Upper lobe of left lung (tissue), 6 donors: ENCODE measurements at regions not wholly inside any gene's neighbourhood (a gene's known extent, or its start where the extent isn't known, plus 50 kb on each side); places are given as distances from the start of the nearest gene placed in this dataset.

Experiments used
- ATAC-seq, 2 donors: fragments of 200-7000 bp; cut with Tn5 transposase; one replicate each; pipeline ENCODE4 v1.9.1; 2022; ENCODE audit warnings: mild to moderate bottlenecking in 2 of 2, moderate library complexity in 2 of 2; ENCODE audit not compliant: low FRiP score in 2 of 2
- DNase-seq, 2 donors: peaks; one replicate each; pipeline ENCODE4 v3.0.0-alpha.2; 2019 to 2020
- H3K27ac ChIP-seq, 4 donors: fragments of 200-600 bp; sonication (generic); one replicate each; pipeline ENCODE4 v1.5.1; 2016 to 2019
- H3K27me3 ChIP-seq, 4 donors: fragments of 200-600 bp; sonication (generic); one replicate each; pipeline ENCODE4 v1.5.1; 2017 to 2019
- H3K36me3 ChIP-seq, 4 donors: fragments of 200-600 bp; sonication (generic); one replicate each; pipeline ENCODE4 v1.5.1; 2016 to 2019
- H3K4me1 ChIP-seq, 4 donors: fragments of 200-600 bp; sonication (generic); one replicate each; pipeline ENCODE4 v1.5.1; 2018 to 2019
- H3K4me3 ChIP-seq, 4 donors: fragments of 200-600 bp; sonication (generic); one replicate each; pipeline ENCODE4 v1.5.1; 2017 to 2019; ENCODE audit warnings: mild to moderate bottlenecking in 2 of 4, moderate library complexity in 1 of 4
- H3K9me3 ChIP-seq, 4 donors: fragments of 200-600 bp; sonication (generic); one replicate each; pipeline ENCODE4 v1.5.1; 2018 to 2019
- CTCF ChIP-seq, 6 experiments: fragments of 450-650 bp in 4 of 6; fragments of 200-600 bp in 2 of 6; sonication (generic) in 2 of 6; IDR thresholded peaks; one replicate each; pipeline ENCODE4 v1.5.1; 2016 to 2019; ENCODE audit warnings: antibody characterized with exemption in 6 of 6
- EP300 ChIP-seq, 4 donors: sonication (generic); formaldehyde crosslinking; IDR thresholded peaks; one replicate each; pipeline ENCODE4 v1.5.1; 2017; ENCODE audit warnings: antibody characterized with exemption in 4 of 4, control low read depth in 2 of 4
- POLR2A ChIP-seq, 4 donors: fragments of 450-650 bp; IDR thresholded peaks; one replicate each; pipeline ENCODE4 v1.5.1; 2016 to 2017; ENCODE audit warnings: antibody characterized with exemption in 4 of 4, mild to moderate bottlenecking in 2 of 4
- POLR2AphosphoS5 ChIP-seq, 2 donors: sonication (generic); formaldehyde crosslinking; IDR thresholded peaks; one replicate each; pipeline ENCODE4 v1.5.1; 2017; ENCODE audit warnings: antibody characterized with exemption in 2 of 2
- WGBS, 2 donors: methylation state at CpG; one replicate each; pipeline ENCODE4 v1.1.5; 2017 to 2018; 5-methylcytosine and 5-hydroxymethylcytosine counted together
- donor health status: DM: no; HTN: no; CAD: no; lungs with moderate emphysema.
- donor health status: DM: no; HTN: yes; CAD: no; lungs with severe emphysema.

- no peaks in the 10 kb centered on the region for H3K9me3 ChIP-seq
- WGBS, 2 donors: 65 to 74% methylated on average over 9 of the region's 9 CpGs
- ATAC-seq: no peak
Measured at GRCh38 chr5:163963881-163964280, 458.5 kb downstream of the MAT2B start.

GRCh38 chr5:163964671-163965070, 459.3 kb downstream of the MAT2B start:
- TF ChIP-seq EP300 (IDR thresholded peaks at IDR 0.05): no peak
- no peak for TF ChIP-seq POLR2AphosphoS5 (IDR thresholded peaks at IDR 0.05)
- TF ChIP-seq CTCF (IDR thresholded peaks at IDR 0.05): no peak
- no peak for TF ChIP-seq POLR2A (IDR thresholded peaks at IDR 0.05)
- no peaks in the 10 kb centered on the region for H3K27me3 ChIP-seq
- ATAC-seq (no peak), DNase-seq (no peak)
- no peaks in the 10 kb centered on the region for H3K36me3 ChIP-seq
- no peaks in the 10 kb centered on the region for H3K9me3 ChIP-seq
- no peaks in the 10 kb centered on the region for H3K4me1 ChIP-seq
- no peak overlapping the region for H3K27ac ChIP-seq
- no peak overlapping the region for H3K4me3 ChIP-seq
- WGBS, 2 donors: 53 to 67% methylated on average over 3 of the region's 3 CpGs

More at GRCh38 chr5:163963881-163964280, 458.5 kb downstream of the MAT2B start:
- H3K4me1 ChIP-seq: no peaks in the 10 kb centered on the region
- H3K27ac ChIP-seq: no peak overlapping the region
- H3K36me3 ChIP-seq: no peaks in the 10 kb centered on the region
- no peak overlapping the region for H3K4me3 ChIP-seq
- DNase-seq: no peak
- TF ChIP-seq EP300 (IDR thresholded peaks at IDR 0.05): no peak
- no peak for TF ChIP-seq CTCF (IDR thresholded peaks at IDR 0.05)
- TF ChIP-seq POLR2A (IDR thresholded peaks at IDR 0.05): no peak
- no peak for TF ChIP-seq POLR2AphosphoS5 (IDR thresholded peaks at IDR 0.05)
- H3K27me3 ChIP-seq: no peaks in the 10 kb centered on the region

GRCh38 chr5:163967268-163967667, 461.8 kb downstream of the MAT2B start:
- WGBS, 2 donors: 68 to 86% methylated on average over 1 of the region's 1 CpG
- no peak for ATAC-seq

GRCh38 chr5:163968651-163969050, 463.2 kb downstream of the MAT2B start:
- no peak overlapping the region for H3K27ac ChIP-seq
- no peak for ATAC-seq
- H3K4me3 ChIP-seq: no peak overlapping the region
- no peaks in the 10 kb centered on the region for H3K36me3 ChIP-seq
- 39 to 55% methylated on average over 2 of the region's 2 CpGs for WGBS, 2 donors
- H3K9me3 ChIP-seq: no peaks in the 10 kb centered on the region
- H3K4me1 ChIP-seq: no peaks in the 10 kb centered on the region
- no peaks in the 10 kb centered on the region for H3K27me3 ChIP-seq
- DNase-seq: no peak
- TF ChIP-seq POLR2A (IDR thresholded peaks at IDR 0.05): no peak
- TF ChIP-seq POLR2AphosphoS5 (IDR thresholded peaks at IDR 0.05): no peak
- no peak for TF ChIP-seq CTCF (IDR thresholded peaks at IDR 0.05)
- no peak for TF ChIP-seq EP300 (IDR thresholded peaks at IDR 0.05)

More at GRCh38 chr5:163967268-163967667, 461.8 kb downstream of the MAT2B start:
- H3K27me3 ChIP-seq: no peaks in the 10 kb centered on the region
- DNase-seq: no peak
- TF ChIP-seq POLR2AphosphoS5 (IDR thresholded peaks at IDR 0.05): no peak
- no peak for TF ChIP-seq POLR2A (IDR thresholded peaks at IDR 0.05)
- no peak for TF ChIP-seq EP300 (IDR thresholded peaks at IDR 0.05)
- no peak for TF ChIP-seq CTCF (IDR thresholded peaks at IDR 0.05)
- no peaks in the 10 kb centered on the region for H3K4me1 ChIP-seq
- H3K9me3 ChIP-seq: no peaks in the 10 kb centered on the region
- no peaks in the 10 kb centered on the region for H3K36me3 ChIP-seq
- H3K4me3 ChIP-seq: no peak overlapping the region
- no peak overlapping the region for H3K27ac ChIP-seq

DNA sequence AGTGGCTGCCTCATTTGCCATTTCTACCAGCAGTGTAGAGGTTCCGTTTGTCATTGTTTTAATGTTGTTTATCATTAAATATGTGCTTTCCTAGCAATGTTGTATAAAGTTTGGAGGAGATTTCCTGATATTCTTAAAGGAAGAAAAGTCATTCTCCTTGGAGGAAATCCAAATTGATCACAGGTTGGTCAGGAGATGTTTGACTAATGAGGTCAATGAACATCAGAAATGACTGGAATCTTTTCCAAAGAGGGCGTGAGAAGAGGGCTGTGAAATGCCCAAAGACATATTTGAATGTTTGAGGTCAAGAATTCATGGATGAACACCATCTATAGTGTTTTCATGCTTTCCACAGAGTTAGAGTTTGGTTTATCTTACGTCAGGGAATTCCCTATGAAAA, 471.3 kb downstream of the MAT2B start:
- WGBS, 2 donors: 71 to 78% methylated on average over 3 of the region's 3 CpGs
- H3K4me1 ChIP-seq: no peaks in the 10 kb centered on the region
- no peaks in the 10 kb centered on the region for H3K9me3 ChIP-seq
- H3K36me3 ChIP-seq: no peaks in the 10 kb centered on the region
- DNase-seq (no peak), ATAC-seq (no peak)
- H3K4me3 ChIP-seq: no peak overlapping the region
- H3K27me3 ChIP-seq: no peaks in the 10 kb centered on the region
- TF ChIP-seq POLR2A (IDR thresholded peaks at IDR 0.05) (no peak), CTCF (IDR thresholded peaks at IDR 0.05) (no peak), EP300 (IDR thresholded peaks at IDR 0.05) (no peak), POLR2AphosphoS5 (IDR thresholded peaks at IDR 0.05) (no peak)
- no peak overlapping the region for H3K27ac ChIP-seq
